ENCODE measurements at regions not wholly inside any gene's neighbourhood (a gene's known extent, or its start where the extent isn't known, plus 50 kb on each side); places are given as distances from the start of the nearest gene placed in this dataset.

DNA sequence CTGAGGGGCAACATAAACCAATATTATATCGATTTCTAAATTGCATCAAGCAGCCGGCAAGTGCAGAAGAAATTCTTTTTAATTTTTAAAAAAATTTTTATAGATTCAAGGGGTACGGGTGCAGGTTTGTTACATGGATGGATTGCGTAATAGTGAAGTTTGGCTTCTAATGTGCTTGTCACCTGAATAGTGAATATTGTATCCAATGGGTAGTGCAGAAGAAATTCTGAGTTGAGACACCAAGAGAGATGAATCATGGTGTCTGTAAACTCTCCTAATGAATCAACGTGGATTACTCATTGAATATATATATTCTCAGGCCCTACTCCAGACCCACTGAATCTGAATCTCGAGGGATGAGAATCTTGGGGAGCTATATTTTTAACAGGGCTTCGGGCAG, 253.7 kb upstream of the FOXD3 start:
- TF ChIP-seq POLR2A (IDR thresholded peaks at IDR 0.05), result no peak
- TF ChIP-seq, protein P1, sequence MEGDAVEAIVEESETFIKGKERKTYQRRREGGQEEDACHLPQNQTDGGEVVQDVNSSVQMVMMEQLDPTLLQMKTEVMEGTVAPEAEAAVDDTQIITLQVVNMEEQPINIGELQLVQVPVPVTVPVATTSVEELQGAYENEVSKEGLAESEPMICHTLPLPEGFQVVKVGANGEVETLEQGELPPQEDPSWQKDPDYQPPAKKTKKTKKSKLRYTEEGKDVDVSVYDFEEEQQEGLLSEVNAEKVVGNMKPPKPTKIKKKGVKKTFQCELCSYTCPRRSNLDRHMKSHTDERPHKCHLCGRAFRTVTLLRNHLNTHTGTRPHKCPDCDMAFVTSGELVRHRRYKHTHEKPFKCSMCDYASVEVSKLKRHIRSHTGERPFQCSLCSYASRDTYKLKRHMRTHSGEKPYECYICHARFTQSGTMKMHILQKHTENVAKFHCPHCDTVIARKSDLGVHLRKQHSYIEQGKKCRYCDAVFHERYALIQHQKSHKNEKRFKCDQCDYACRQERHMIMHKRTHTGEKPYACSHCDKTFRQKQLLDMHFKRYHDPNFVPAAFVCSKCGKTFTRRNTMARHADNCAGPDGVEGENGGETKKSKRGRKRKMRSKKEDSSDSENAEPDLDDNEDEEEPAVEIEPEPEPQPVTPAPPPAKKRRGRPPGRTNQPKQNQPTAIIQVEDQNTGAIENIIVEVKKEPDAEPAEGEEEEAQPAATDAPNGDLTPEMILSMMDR (IDR thresholded peaks at IDR 0.05), result no peak

Data from suprapubic skin (tissue), 3 donors.